SK-N-MC (cell line): ENCODE measurements at regions not wholly inside any gene's neighbourhood (a gene's known extent, or its start where the extent isn't known, plus 50 kb on each side); places are given as distances from the start of the nearest gene placed in this dataset.
A peak's percentile ranks its signal among the peaks of the same experiment; 100 is the strongest.

ENCODE experiments used
- DNase-seq: peaks from one replicate; pipeline ENCODE4 v3.0.0-alpha.2; 2011; ENCODE audit warnings: low read depth, low spot score
- H3K27ac ChIP-seq: fragments of 200-600 bp; sonication (generic); 2 replicates; pipeline ENCODE4 v1.5.1; 2016; ENCODE audit warnings: mixed run types
- H3K36me3 ChIP-seq: fragments of 200-600 bp; sonication (generic); 2 replicates; pipeline ENCODE4 v1.6.1; 2017; ENCODE audit warnings: antibody characterized with exemption, low read length, mixed read lengths; ENCODE audit not compliant: insufficient read depth
- H3K4me3 ChIP-seq: fragments of 200-600 bp; sonication (generic); 2 replicates; pipeline ENCODE4 v1.5.1; 2016
- H3K9ac ChIP-seq: fragments of 200-600 bp; sonication (generic); 2 replicates; pipeline ENCODE4 v1.8.0; 2017; ENCODE audit warnings: mixed run types, mixed read lengths; ENCODE audit not compliant: insufficient read length
- H3K9me3 ChIP-seq: fragments of 200-600 bp; sonication (generic); 2 replicates; pipeline ENCODE4 v1.6.1; 2017; ENCODE audit warnings: low read depth, mild to moderate bottlenecking, antibody characterized with exemption, low read length, moderate library complexity, mixed read lengths
- EZH2 ChIP-seq: fragments of 200-600 bp; sonication (generic); IDR thresholded peaks from one replicate; pipeline ENCODE4 v1.6.1; 2017; ENCODE audit warnings: antibody characterized with exemption
- FOXP2 ChIP-seq: optimal IDR thresholded peaks from 2 replicates; pipeline ENCODE3; 2011; ENCODE audit warnings: mild to moderate bottlenecking, moderate library complexity; ENCODE audit not compliant: insufficient read depth; ENCODE audit errors: extremely low read length, control extremely low read depth
- POLR2AphosphoS5 ChIP-seq: IDR thresholded peaks from 2 replicates; pipeline ENCODE4 v1.6.1; 2012; ENCODE audit warnings: mild to moderate bottlenecking, low read depth, low read length, borderline replicate concordance

DNA sequence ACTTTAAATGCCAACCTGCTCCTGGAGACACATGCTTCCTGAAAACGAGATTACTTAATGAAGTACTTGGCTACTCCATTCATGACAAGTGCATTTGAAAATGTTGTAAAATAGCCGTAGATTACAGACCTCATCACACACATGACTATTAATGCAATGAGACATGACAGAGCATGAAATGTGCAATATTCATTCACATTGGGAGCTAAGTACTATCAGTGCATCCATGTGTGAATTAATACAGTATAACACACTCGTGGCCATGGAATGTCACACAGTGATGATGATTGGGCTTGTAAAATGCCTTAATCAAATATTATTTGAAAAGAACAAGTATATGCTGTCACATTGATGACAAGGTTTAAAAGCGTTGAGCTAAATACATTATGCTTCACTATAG lies 407.0 kb downstream of the AMY1C start:
- no peak for DNase-seq
- no peaks in the 10 kb centered on the region for H3K36me3 ChIP-seq
- no peak overlapping the region for H3K4me3 ChIP-seq
- H3K27ac ChIP-seq = no peak overlapping the region
- no peak overlapping the region for H3K9ac ChIP-seq
- H3K9me3 ChIP-seq = no peaks in the 10 kb centered on the region
- TF ChIP-seq POLR2AphosphoS5 (no peak), FOXP2 (no peak), EZH2 (no peak)

DNA sequence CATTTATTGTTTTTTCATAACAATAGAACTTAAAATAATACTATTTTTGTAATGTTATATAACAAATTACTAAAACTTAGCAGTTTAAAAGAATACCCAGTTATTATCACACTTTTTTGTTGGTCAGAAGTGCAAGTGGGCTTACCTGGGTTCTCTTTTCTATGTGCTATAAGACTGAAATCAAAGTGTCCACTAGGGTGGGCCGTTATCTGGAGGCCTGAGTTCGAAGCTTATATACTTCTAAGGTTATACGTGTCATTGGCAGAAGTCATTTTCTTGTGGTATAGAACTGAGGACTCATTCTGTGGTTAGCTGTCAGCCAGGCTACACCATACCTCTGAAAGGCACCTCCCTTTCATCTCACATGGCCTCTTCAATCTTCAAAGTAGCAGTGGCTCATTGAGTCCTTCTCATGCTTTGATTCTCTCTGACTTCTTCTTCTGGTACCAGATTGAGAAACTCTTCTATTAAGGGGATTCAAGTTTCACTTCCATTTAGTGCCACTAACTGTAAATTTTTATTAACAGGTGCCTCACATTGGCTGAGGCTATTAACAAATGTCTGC lies 414.3 kb downstream of the AMY1C start:
- H3K9ac ChIP-seq = no peak overlapping the region
- TF ChIP-seq FOXP2 = no peak
- no peak for TF ChIP-seq POLR2AphosphoS5
- TF ChIP-seq EZH2 = no peak
- H3K4me3 ChIP-seq = no peak overlapping the region
- H3K36me3 ChIP-seq = no peaks in the 10 kb centered on the region
- DNase-seq = no peak
- no peaks in the 10 kb centered on the region for H3K9me3 ChIP-seq
- H3K27ac ChIP-seq = no peak overlapping the region

DNA sequence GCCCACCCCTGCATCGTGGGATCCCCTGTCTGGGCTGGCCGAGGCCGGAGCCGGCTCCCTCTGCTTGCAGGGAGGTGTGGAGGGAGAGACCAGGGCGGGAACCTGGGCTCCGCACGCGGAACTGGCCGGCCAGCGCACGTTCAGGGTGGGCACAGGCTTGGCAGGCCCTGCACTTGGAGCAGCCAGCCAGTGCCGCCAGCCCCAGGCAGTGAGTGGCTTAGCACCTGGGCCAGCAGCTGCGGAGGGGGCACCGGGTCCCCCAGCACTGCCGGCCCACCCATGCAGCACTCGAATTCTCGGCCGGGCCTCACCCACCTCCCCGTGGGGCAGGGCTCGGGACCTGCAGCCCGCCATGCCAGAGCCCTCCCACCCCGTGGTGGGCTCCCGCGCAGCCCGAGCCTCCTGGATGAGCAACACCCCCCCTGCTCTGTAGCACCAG lies 422.6 kb downstream of the AMY1C start:
- 0 out of 2 replicates have a peak, but pooled peaks cover 4% of the 10 kb centered on the region for H3K9me3 ChIP-seq

DNA sequence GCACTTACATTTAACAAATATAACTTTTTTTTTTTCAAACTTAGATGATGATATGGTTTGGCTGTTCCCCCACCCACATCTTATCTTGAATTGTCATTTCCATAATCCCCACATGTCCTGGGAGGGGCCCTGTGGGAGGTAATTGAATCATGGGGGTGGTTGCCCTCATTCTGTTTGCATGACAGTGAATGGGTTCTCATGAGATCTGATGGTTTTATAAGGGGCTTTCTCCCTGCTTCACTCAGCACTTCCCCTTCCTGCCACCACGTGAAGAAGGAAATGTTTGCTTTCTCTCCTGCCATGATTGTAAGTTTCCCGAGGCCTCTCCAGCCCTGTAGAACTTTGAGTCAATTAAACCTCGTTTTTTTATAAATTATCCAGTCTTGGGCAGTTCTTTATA lies 432.6 kb downstream of the AMY1C start:
- DNase-seq = peak; percentile 10
- H3K36me3 ChIP-seq = no peaks in the 10 kb centered on the region
- H3K9ac ChIP-seq = no peak overlapping the region
- H3K9me3 ChIP-seq = no peaks in the 10 kb centered on the region
- no peak overlapping the region for H3K27ac ChIP-seq
- TF ChIP-seq FOXP2 (no peak), POLR2AphosphoS5 (no peak), EZH2 (no peak)
- no peak overlapping the region for H3K4me3 ChIP-seq

More for the DNA sequence above, 422.6 kb downstream of the AMY1C start:
- no peak for TF ChIP-seq FOXP2
- TF ChIP-seq POLR2AphosphoS5 = no peak
- no peak for TF ChIP-seq EZH2
- H3K27ac ChIP-seq = no peak overlapping the region
- no peak for DNase-seq
- no peaks in the 10 kb centered on the region for H3K36me3 ChIP-seq
- H3K9ac ChIP-seq = no peak overlapping the region
- no peak overlapping the region for H3K4me3 ChIP-seq

DNA sequence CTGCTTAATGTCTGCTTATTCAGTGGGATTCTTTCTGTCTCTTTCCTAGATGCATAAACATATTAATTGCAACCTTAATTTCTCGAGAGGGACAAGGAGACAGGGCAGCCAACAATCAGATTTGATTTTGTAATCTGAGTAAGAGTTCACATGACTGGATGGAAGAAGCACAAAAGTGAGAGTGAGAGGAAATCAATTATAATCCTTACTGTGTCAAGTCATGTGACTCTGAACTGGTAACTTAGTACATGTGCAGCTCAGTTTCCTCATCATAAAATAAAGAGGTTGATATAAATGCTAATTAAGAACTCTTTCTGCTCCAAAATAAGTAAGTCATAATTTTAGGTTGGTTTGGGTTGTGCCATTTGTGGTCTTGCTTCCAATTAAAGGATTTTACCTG lies 439.5 kb downstream of the AMY1C start:
- no peak overlapping the region for H3K27ac ChIP-seq
- H3K4me3 ChIP-seq = no peak overlapping the region
- no peaks in the 10 kb centered on the region for H3K9me3 ChIP-seq
- H3K9ac ChIP-seq = no peak overlapping the region
- TF ChIP-seq POLR2AphosphoS5 (no peak), FOXP2 (no peak), EZH2 (no peak)
- DNase-seq = no peak
- H3K36me3 ChIP-seq = no peaks in the 10 kb centered on the region

DNA sequence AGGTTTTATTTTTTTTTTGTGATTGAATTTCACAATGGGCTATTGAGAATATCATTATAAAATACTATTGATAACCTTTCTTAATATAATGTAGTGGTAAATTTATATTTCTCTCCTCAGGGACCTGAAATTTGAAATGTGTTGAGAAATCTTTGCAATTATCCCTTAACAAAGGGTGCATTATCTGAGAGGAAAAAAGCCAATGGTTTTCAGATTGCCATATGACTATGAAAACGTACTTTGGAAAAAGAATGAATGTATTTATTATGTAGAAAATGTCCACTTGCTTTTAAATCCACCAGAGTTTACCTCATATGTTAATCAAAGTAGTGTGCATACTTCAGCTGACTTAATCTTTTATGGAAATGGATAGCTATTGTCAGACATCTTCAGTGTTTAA lies 441.1 kb downstream of the AMY1C start:
- Histone ChIP-seq H3K36me3 (no peaks in the 10 kb centered on the region), H3K27ac (no peak overlapping the region), H3K4me3 (no peak overlapping the region), H3K9ac (no peak overlapping the region), H3K9me3 (no peaks in the 10 kb centered on the region)
- DNase-seq = no peak
- TF ChIP-seq FOXP2 (no peak), EZH2 (no peak), POLR2AphosphoS5 (no peak)

DNA sequence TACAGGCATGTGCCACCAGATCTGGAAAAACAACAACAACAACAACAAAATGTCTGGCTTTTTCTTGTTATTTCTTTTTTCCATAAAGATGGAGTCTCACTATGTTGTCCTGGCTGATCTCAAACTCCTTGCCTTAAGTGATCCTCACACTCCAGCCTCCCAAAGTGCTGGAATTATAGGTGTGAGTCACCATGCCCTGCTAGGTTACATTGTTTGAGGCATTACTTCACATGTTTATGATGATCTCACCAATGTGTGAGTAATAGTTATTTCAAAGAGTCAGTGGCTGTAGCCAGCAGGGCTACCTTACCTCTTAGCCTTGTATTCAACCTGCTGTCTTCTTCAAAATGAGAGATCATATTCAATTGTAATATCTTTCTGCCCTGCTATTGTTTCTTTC lies 445.7 kb downstream of the AMY1C start:
- H3K4me3 ChIP-seq = no peak overlapping the region
- DNase-seq = no peak
- no peak overlapping the region for H3K27ac ChIP-seq
- TF ChIP-seq POLR2AphosphoS5 = no peak
- TF ChIP-seq EZH2 = no peak
- no peak for TF ChIP-seq FOXP2
- no peak overlapping the region for H3K9ac ChIP-seq
- H3K9me3 ChIP-seq = no peaks in the 10 kb centered on the region
- no peaks in the 10 kb centered on the region for H3K36me3 ChIP-seq

DNA sequence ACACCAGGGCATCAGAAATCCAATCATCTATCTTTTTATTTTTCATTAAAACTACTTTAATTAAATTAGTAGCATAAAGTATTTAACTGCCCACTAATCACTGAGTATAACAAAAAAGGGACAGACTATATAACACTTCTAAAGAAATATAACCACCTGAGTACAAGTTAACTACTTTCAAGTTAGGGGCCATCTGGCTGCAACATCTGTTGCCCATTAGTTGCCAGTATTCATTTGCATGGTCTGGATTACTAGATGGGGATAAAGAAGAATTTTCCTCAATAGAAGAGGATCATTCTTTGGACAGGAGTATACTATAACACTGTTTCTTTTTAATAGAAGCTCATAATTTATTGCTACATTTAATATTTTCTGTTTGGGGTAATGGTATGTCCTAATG lies 446.4 kb downstream of the AMY1C start:
- Histone ChIP-seq H3K4me3 (no peak overlapping the region), H3K27ac (no peak overlapping the region), H3K9ac (no peak overlapping the region), H3K36me3 (no peaks in the 10 kb centered on the region), H3K9me3 (no peaks in the 10 kb centered on the region)
- no peak for TF ChIP-seq EZH2
- no peak for TF ChIP-seq POLR2AphosphoS5
- no peak for TF ChIP-seq FOXP2
- no peak for DNase-seq

DNA sequence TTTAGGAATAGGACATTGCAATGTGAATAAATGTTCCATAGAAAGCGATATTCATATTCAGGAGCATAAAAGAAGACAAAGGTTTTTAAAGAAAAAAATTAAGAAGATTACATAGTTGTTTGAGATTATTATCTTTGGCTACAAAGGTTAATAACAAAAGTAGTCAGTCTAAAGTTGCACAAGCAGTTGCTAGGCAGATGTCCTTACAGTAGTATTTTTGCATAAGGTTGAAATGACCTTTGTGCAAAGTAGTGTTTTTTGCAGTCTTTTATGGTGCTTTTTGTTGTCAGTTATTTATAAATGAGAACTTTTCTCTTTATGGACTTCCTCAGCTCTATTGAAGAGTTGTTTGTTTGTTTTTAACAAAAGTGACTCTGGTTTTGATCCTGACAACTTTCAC lies 447.8 kb downstream of the AMY1C start:
- no peak for DNase-seq
- H3K4me3 ChIP-seq = no peak overlapping the region
- no peaks in the 10 kb centered on the region for H3K9me3 ChIP-seq
- H3K27ac ChIP-seq = no peak overlapping the region
- H3K36me3 ChIP-seq = no peaks in the 10 kb centered on the region
- TF ChIP-seq POLR2AphosphoS5 (no peak), FOXP2 (no peak), EZH2 (no peak)
- H3K9ac ChIP-seq = no peak overlapping the region
